HG02759 (cell line): ENCODE measurements at regions not wholly inside any gene's neighbourhood (a gene's known extent, or its start where the extent isn't known, plus 50 kb on each side); places are given as distances from the start of the nearest gene placed in this dataset.

Experiments
- ATAC-seq: cut with Tn5 transposase; IDR thresholded peaks from one replicate; pipeline ENCODE4 v1.9.1; 2021; ENCODE audit warnings: mild to moderate bottlenecking, moderate library complexity; ENCODE audit not compliant: unreplicated experiment

DNA sequence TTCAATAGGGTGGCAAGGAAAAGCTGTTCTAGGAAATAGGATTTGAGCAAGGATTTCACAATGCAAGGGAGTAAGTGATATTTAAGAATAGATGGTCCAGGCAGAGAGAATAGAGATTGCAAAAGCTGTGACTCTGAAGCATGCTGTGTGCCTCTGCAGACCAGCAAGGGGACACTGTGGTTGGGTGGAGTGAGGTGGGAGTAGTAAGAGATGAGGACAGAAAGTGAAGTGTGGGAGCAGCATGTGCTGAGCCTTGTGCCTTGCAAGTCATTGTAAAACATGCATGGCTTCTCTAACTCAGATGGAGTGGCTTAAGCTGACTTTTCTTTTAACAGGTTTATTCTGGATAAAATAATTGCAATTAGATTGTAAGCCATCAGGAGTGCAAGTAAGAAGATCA is 442.4 kb downstream of the CCSER2 start:
- ATAC-seq: no peak

DNA sequence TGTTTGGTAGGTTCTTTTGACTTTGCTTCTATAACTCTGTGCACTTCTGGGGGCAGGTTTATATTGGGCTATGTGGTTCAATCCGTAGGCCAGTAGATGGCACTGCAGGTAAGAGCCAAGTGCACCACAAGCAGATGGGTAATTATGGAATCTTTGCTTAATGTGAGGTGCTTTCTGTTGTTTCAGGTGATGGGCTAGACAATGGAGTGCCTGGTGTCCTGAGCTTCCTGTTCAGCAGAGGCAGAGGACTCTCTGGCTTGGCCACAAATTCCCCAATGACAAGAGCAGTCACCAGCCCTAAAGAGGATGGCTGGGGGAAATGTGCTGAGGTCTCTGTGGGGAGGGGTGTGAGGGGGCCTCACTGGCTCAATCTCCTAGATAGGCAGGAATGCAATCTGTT is 455.0 kb downstream of the CCSER2 start:
- ATAC-seq: peak; percentile 83

DNA sequence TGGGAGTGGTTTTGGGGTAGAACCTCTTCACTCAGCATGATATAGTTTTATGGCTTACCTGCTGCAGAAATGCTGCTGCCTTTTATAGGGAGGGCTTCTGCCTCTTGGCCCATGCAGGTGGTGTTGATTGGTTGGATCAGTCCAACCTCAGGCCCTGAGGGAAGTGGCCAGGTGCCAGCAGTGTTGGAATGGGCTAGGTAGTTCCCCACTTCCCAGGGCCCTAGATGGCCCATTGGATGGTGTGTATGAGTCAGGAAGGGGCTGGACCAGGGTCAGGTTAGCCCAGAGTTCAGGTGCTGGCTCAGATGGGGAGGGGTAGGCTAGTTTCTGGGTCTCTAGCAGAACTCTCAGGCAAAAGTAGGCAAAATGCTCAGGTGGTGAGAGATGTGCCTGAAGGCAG is 455.5 kb downstream of the CCSER2 start:
- ATAC-seq: no peak

- no peak for ATAC-seq
Observed at GRCh38 chr10:84784749-84785148, 456.4 kb downstream of the CCSER2 start.

GRCh38 chr10:84789026-84789425 is 460.6 kb downstream of the CCSER2 start:
- ATAC-seq: no peak

GRCh38 chr10:84798312-84798711 is 469.9 kb downstream of the CCSER2 start:
- no peak for ATAC-seq

DNA sequence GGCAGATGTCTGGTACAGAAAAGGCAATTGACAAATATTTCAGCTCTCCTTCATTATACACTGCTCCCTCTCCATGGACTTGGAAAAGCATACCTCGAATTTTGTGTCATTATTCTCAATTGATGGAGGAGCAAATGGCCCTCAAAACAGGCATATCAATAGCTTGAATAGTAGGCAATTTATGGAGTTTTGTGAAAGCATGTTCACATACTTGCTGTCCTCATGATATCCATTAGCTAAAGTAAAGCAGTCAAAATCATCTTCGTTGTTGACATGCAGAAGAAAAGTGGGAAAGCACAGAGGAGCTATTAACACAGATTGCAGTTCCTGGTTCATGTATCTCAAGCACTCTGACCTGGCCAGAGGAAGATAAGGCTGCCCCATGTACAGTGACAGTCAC is 472.8 kb downstream of the CCSER2 start:
- no peak for ATAC-seq

- ATAC-seq: no peak
Observed at GRCh38 chr10:84801916-84802315, 473.5 kb downstream of the CCSER2 start.

GRCh38 chr10:84805149-84805548 is 476.8 kb downstream of the CCSER2 start:
- no peak for ATAC-seq

DNA sequence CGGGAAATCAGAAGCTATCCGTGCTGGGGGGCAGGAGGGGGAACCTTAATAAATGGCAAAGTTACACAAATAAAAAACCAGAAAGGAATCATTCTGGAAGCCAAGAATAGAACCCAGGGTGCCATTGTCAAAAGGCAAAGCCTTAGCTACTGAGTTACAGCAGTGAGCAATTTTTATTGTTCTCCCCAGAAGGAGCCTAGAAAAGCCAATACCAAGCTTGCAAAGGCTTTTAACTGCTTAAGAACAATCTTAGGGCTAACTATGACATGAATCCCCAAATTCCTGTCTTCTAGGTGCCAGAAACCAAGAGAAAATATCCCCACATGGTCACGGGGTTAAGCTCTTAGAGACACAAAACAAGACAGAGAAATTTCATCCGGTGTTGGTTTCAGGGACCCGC is 482.7 kb downstream of the CCSER2 start:
- ATAC-seq: no peak

- no peak for ATAC-seq
Observed at GRCh38 chr10:84818961-84819360, 490.6 kb downstream of the CCSER2 start.

GRCh38 chr10:84820120-84820519 is 491.7 kb downstream of the CCSER2 start:
- ATAC-seq: no peak

- ATAC-seq: no peak
Observed at GRCh38 chr10:84820596-84820995, 492.2 kb downstream of the CCSER2 start.

GRCh38 chr10:84822931-84823630 is 494.7 kb downstream of the CCSER2 start:
- no peak for ATAC-seq

DNA sequence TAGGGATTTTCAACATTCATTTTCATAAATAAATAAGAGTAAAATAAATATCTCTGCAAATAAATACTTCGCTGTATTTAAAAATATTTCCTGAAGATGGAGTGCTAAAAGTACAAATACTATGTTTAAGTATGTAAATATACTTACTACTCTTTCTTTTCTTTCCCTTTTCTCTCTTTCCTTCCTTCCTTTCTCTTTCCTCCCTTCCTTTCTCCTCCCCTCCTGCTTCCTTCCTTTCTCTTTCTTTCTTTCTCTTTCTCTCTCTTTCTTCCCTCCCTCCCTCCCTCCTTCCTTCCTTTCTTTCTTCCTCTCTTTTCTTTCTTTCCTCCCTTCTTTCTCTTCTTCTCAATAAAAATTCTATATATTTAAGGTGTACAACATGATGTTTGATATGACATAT is 496.1 kb downstream of the CCSER2 start:
- ATAC-seq: no peak

GRCh38 chr10:84825330-84825729 is 496.9 kb downstream of the CCSER2 start:
- ATAC-seq: no peak

DNA sequence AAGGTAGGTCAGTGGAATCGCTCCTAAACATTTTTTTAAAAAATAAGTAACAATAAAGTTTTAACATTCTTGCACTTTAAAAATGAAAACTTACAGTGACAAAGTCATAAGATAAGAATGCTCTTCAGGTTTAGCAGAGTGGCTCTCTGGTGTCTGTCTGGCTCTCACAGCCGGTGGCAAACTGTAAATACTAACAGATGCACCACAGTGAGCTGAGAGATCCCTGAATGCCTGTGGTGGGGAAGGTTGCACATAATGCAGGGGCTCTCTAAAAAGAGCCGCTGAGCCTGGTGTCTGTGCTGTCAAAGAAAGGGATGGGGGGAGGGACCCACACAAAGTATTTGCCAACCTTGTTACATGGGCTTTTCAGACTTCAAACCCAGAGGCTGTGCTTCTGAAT is 498.3 kb downstream of the CCSER2 start:
- no peak for ATAC-seq

- no peak for ATAC-seq
Observed at GRCh38 chr10:84829131-84829530, 500.7 kb downstream of the CCSER2 start.

GRCh38 chr10:84837041-84837812 is 508.8 kb downstream of the CCSER2 start:
- ATAC-seq: no peak

- ATAC-seq: no peak
Observed at GRCh38 chr10:84837877-84838276, 509.5 kb downstream of the CCSER2 start.

DNA sequence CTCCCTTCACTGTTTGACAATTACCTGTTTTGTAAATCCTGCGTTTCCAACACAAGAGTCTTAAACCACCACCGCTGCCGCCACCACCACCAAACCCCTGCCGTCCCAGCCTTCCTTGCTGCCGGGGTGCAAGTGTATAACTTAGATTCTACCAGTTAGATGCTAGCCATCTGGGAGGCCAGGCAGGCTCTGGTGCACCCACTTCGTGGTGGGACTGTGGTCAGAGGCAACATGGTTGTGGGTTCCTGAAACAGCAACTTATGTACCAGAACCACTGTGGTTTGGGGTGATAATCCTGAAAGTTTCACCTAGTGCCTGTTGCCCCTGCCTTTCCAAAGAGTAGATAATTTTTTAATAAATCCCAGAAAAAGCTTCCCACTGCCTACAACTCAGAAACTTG is 510.5 kb downstream of the CCSER2 start:
- ATAC-seq: no peak

DNA sequence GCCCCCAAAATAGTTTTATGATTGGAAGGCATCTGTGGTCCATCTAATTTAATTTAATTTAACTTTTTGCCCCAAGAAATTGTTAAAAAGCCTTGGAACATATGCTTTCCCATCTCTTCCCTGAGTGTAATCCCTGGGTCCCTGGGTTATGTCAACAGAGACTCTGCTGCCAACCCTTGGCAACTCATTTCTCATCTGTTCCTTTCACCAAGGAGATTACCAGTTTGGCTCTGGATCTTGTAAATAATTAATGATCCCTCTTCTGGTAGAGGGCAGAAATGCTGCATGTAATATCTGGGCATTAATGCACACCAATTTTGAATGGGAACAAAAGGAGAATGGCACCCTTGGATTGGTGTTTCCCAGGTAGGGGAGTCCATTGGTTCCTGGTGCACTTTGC is 514.2 kb downstream of the CCSER2 start:
- ATAC-seq: no peak

GRCh38 chr10:84844461-84844860 is 516.1 kb downstream of the CCSER2 start:
- ATAC-seq: no peak
